ENCODE measurements at regions not wholly inside any gene's neighbourhood (a gene's known extent, or its start where the extent isn't known, plus 50 kb on each side); places are given as distances from the start of the nearest gene placed in this dataset.

DNA sequence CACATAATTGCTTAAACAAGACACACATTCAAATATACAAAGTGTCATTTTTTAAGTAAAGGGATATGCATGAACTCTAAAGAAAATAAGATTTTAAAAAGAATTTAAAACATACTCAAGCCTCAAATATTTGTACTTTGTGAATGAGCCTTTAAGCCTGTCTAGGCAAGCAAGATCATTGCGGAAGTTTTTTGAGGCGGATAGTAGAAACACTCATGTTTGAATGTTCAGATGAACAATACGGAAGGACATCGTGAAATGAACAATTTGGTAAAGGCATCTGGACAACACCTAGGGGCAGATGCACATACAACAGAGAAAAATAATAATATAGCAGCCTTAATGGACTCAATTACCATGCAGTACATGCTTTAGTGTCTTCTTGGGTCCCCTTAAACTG lies 928.9 kb downstream of the TFAP2A start:
- Mint-ChIP-seq H3K36me3 (ENCODE audit: low read depth) (no peaks in the 10 kb centered on the region), H3K27me3 (no peaks in the 10 kb centered on the region), H3K4me3 (no peak overlapping the region), H3K27ac (no peak overlapping the region), H3K4me1 (ENCODE audit: low read depth) (no peaks in the 10 kb centered on the region), H3K9me3 (peaks cover 3% of the 10 kb centered on the region)
- no peak for DNase-seq

DNA sequence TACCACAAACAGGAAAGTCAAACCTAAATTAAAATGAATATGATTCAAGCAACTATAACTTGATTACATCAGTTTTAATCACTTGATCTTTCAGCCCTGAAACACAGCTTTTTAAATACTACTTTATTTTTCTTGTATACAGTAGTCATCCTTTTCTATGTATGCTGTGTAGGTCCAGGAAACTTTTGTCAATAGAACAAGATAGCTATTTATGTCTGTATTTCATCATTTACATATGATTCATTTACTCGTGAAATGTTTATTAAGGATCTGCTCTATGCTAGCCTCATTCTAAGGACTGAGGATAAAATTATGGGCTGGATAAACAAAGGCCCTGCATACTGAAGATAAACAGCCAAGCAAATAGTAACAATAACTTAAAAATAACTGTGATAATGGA lies 930.2 kb downstream of the TFAP2A start:
- Mint-ChIP-seq H3K9me3 (peaks cover 3% of the 10 kb centered on the region), H3K27ac (no peak overlapping the region), H3K27me3 (no peaks in the 10 kb centered on the region), H3K4me3 (no peak overlapping the region), H3K4me1 (ENCODE audit: low read depth) (no peaks in the 10 kb centered on the region), H3K36me3 (ENCODE audit: low read depth) (no peaks in the 10 kb centered on the region)
- DNase-seq, result no peak

DNA sequence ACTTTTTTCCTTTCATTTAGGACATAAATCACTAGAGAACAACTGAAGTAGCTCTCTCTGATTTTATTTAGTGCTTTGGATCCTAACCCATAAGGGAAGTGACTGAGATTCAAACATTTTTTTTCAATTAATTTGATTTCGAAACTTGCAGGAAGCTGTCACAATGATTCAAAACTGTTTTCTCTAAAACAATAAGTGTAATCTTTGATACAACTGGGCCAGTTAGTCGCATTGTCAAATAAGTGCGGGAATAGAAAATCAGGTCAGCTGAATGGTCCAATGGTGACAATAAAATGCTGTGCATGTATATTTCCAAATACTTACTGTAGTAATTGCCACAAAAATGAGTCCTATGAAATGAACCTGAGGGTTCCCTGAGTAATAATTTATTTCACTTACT lies 930.8 kb downstream of the TFAP2A start:
- H3K27ac Mint-ChIP-seq, result no peak overlapping the region
- no peak overlapping the region for H3K4me3 Mint-ChIP-seq
- H3K36me3 Mint-ChIP-seq (ENCODE audit: low read depth), result no peaks in the 10 kb centered on the region
- H3K27me3 Mint-ChIP-seq, result no peaks in the 10 kb centered on the region
- H3K9me3 Mint-ChIP-seq, result peaks cover 3% of the 10 kb centered on the region
- no peak for DNase-seq
- no peaks in the 10 kb centered on the region for H3K4me1 Mint-ChIP-seq (ENCODE audit: low read depth)

DNA sequence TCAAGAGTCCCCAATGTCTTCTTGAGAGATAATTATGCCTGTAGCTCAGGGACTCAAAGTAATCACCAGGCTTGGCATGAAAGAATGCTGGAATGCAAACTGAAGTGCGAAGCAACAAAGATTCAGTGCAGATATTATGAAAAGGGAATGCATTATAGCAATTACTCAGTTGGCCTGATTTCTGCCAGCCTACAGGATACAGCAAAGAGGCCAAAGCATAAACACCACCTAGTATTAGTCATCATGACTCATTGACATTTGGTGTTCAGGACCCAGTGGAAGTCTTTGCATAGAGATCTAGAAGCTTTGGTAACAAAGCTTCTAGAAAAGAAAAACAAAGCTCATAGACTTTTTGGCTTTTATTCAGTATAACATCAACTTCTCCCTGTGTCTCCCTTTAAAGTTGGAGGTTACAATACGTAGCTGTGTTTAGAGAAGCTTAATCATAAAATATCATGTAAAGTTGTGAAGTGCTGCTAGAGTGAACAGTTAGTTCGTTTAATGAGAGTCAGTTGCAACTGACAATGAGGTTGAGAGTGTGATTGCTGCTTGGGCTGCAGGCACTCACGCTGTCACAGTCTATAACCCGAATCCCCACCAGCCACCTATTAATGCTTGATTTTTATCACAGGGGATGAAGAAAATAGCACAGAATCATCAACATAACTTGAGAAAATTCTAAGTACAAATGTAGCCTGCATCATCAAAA lies 932.7 kb downstream of the TFAP2A start:
- no peak overlapping the region for H3K4me3 Mint-ChIP-seq
- no peak overlapping the region for H3K27ac Mint-ChIP-seq
- H3K36me3 Mint-ChIP-seq (ENCODE audit: low read depth), result no peaks in the 10 kb centered on the region
- H3K27me3 Mint-ChIP-seq, result no peaks in the 10 kb centered on the region
- H3K4me1 Mint-ChIP-seq (ENCODE audit: low read depth), result no peaks in the 10 kb centered on the region
- DNase-seq, result no peak
- peaks cover 4% of the 10 kb centered on the region for H3K9me3 Mint-ChIP-seq

DNA sequence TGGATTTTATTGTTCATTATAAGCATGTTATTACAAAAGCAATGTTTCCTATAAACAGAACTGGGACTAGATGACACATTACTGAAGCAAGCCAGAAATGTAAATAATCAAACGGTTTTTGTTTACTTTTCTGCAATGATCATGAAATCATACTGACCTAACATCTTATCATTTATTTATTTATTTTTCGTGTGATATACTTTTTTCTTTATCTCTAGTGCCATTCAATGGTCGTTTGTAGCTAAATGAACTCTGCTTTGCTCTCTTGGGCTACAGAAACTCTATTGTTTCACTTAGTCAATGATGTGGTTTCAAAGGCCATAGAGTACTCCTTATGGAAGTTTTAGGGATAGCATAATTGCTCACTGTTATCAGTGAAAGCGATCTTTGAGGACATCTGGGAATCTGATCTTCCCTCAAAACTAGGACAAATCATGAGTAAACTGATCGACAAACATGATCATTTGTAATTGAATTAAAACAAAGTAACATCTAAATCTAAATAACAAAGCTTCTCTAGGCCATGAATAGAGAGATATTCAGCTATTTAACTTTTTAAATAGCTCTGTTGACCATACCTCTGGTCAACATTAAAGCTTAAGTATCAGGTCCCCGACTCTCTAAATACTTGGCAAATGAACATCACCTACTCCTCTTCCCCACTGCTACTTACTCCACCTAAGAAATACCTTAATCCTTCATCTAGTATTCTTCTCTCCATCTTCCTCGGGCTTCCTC lies 933.4 kb downstream of the TFAP2A start:
- H3K9me3 Mint-ChIP-seq, result peaks cover 4% of the 10 kb centered on the region
- H3K27me3 Mint-ChIP-seq, result no peaks in the 10 kb centered on the region
- H3K4me1 Mint-ChIP-seq (ENCODE audit: low read depth), result no peaks in the 10 kb centered on the region
- H3K4me3 Mint-ChIP-seq, result no peak overlapping the region
- no peak overlapping the region for H3K27ac Mint-ChIP-seq
- DNase-seq, result no peak
- H3K36me3 Mint-ChIP-seq (ENCODE audit: low read depth), result no peaks in the 10 kb centered on the region

DNA sequence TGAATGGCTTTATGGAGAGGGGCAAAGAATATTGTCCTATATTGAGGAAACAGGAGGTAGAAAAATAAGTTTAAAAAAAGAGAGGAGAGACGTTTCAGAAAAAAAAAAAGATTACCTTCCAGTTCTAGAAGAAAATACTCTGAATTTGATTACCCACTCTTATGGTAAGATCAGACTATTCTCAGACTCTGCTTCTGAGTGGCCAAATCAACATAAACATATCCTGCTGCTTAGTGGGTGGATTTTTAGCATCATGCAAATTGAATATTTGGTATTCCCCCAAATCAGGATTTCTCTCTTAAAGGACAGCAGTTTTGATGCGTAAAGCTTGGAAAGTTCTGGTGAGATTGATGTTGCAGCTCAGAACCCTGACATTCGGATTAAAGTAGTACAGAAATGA lies 946.6 kb downstream of the TFAP2A start:
- no peaks in the 10 kb centered on the region for H3K4me1 Mint-ChIP-seq (ENCODE audit: low read depth)
- no peak overlapping the region for H3K4me3 Mint-ChIP-seq
- DNase-seq, result no peak
- H3K36me3 Mint-ChIP-seq (ENCODE audit: low read depth), result no peaks in the 10 kb centered on the region
- peaks cover 2% of the 10 kb centered on the region for H3K9me3 Mint-ChIP-seq
- no peak overlapping the region for H3K27ac Mint-ChIP-seq
- no peaks in the 10 kb centered on the region for H3K27me3 Mint-ChIP-seq

DNA sequence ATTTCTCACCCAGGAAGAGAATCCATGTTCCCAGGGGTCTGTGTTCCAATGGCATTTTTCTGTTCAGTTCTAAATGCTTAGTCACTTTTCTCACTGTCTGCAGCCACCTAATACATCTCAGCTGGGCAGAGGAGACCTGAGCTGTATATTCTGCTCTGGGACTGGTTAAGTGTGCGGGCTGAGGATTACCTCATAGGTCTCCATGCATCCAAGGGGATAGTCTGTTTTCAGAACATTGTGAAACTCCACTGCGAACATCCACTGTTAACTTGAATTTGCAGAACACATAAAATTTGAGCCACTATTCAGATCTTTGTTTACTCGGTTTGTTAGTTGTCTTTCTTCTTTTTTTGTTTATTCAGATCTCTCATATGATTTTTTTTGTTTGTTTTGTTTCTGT lies 947.1 kb downstream of the TFAP2A start:
- Mint-ChIP-seq H3K4me1 (ENCODE audit: low read depth) (no peaks in the 10 kb centered on the region), H3K4me3 (no peak overlapping the region)

DNA sequence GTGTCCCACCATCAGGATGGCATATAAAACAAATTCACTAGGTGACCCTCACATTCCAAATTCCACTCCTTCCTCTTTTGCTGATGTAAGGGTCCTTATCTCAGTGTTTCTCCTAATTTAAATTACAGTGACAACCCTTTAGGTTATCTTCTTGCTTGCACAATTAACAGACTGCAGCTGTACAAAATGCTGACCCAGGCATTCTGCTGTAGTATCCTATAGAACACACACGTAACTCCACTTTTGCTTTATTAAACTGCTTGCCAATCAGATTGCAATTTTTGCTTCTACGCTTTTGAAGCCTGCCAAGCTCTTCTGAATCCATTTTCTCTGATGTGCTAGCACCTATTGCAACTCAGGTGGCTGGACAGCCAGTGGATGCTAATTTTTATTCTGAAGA lies 950.3 kb downstream of the TFAP2A start:
- no peak for DNase-seq
- Mint-ChIP-seq H3K9me3 (peaks cover 2% of the 10 kb centered on the region), H3K4me3 (no peak overlapping the region), H3K36me3 (ENCODE audit: low read depth) (no peaks in the 10 kb centered on the region), H3K4me1 (ENCODE audit: low read depth) (no peaks in the 10 kb centered on the region), H3K27me3 (no peaks in the 10 kb centered on the region), H3K27ac (no peak overlapping the region)

More for the DNA sequence above, 947.1 kb downstream of the TFAP2A start:
- H3K27me3 Mint-ChIP-seq, result no peaks in the 10 kb centered on the region
- no peak overlapping the region for H3K27ac Mint-ChIP-seq
- no peaks in the 10 kb centered on the region for H3K36me3 Mint-ChIP-seq (ENCODE audit: low read depth)
- DNase-seq, result no peak
- H3K9me3 Mint-ChIP-seq, result peaks cover 2% of the 10 kb centered on the region

DNA sequence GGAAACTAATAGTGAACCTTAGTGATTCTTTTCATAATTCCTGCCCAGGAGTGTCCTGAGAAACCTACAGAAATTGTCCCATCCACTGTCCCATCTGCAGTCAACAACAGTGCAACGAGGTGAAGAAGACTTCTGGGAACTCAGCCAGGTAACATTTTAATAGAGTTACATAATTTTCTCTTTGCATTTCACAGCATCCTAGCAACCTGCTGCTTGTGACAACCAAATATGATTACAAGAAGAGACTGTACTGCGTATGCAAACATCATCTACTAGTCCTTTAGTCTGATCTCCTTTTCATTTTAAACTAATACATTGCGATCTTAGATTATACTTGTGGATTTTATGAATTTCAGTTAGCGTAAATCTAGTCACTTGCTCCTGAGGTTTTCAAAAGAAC lies 951.6 kb downstream of the TFAP2A start:
- Mint-ChIP-seq H3K9me3 (peaks cover 2% of the 10 kb centered on the region), H3K4me3 (no peak overlapping the region)
- DNase-seq, result no peak

DNA sequence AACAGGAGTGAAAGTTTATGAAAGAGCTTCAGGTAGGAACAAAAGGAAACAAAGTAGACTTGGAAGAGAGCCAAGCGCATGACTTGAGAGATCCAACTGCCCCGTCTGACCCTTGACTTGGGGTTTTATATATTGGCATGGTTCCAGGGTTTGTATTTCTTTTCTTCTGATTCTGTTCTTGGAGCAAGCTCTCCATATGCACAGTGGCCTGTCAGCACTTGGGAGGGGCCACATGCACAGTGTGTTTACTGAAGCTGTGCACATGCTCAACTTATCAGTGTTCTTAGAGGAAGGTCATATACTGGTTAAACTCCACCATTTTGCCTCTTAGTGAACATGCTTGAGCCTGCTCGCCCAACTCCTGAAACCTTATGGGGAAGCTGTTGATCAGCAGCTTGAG lies 953.7 kb downstream of the TFAP2A start:
- no peak overlapping the region for H3K4me3 Mint-ChIP-seq
- no peaks in the 10 kb centered on the region for H3K4me1 Mint-ChIP-seq (ENCODE audit: low read depth)
- H3K36me3 Mint-ChIP-seq (ENCODE audit: low read depth), result no peaks in the 10 kb centered on the region
- no peak overlapping the region for H3K27ac Mint-ChIP-seq
- DNase-seq, result no peak
- H3K9me3 Mint-ChIP-seq, result no peaks in the 10 kb centered on the region
- H3K27me3 Mint-ChIP-seq, result no peaks in the 10 kb centered on the region

More for the DNA sequence above, 951.6 kb downstream of the TFAP2A start:
- Mint-ChIP-seq H3K27ac (no peak overlapping the region), H3K4me1 (ENCODE audit: low read depth) (no peaks in the 10 kb centered on the region), H3K27me3 (no peaks in the 10 kb centered on the region), H3K36me3 (ENCODE audit: low read depth) (no peaks in the 10 kb centered on the region)

DNA sequence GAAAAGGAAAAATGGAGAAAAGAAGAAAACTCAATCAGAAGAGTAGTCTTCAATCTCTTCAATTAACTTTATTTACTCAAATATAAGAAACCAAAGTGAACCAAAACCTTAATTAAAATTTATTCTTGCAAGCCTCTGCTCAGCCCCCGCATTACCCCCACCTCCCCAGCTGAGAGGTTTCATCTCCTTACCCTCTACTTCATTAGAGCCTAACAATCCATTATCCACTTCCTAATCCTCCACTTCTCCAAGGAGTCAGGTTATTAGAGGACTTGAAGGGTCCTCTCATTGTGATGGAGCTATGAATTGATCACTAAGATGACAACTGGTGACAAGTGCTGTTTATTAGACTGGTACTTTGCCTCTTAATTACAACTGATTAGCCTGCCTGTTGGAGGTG lies 956.5 kb downstream of the TFAP2A start:
- Mint-ChIP-seq H3K36me3 (ENCODE audit: low read depth) (no peaks in the 10 kb centered on the region), H3K4me3 (no peak overlapping the region), H3K27ac (no peak overlapping the region), H3K27me3 (no peaks in the 10 kb centered on the region), H3K4me1 (ENCODE audit: low read depth) (no peaks in the 10 kb centered on the region), H3K9me3 (no peaks in the 10 kb centered on the region)
- no peak for DNase-seq

DNA sequence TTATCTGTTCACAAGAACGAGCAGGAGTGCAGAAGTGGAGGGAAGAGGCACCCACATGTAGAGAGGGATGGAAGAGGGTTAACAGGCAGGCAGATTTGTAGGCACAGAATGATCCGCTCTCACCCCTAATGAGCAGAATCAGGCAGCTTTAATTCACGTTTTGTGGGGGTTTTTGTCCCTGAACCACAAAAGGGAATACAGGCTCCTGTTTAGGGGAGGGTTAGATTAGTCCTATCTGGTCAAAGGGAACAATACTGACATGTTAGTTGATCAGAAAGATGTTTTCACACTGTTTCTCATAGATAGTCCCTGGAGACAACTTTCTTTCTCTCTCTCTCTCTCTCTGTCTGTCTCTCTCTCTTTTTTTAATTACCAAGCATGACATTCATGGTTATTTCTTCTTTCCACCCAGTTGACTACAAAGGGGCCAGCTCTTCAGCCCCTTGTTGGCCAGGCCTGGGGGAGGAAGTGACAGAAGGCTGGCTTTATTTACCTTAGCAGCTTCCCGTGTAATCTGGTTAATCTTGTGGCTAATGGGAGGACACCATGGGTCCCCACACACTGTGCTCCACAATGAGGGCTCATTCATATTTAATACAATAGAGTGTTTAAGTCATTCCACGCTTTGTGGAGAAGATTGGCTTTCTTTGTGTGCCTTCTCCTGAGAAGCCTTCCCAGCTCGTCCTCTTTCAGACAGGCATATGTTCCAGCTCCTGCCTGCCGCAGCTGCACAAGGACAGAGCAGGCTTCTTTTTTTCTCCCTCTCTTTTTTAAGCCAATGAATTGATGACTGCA lies 958.8 kb downstream of the TFAP2A start:
- no peaks in the 10 kb centered on the region for H3K4me1 Mint-ChIP-seq (ENCODE audit: low read depth)
- no peaks in the 10 kb centered on the region for H3K9me3 Mint-ChIP-seq
- H3K27ac Mint-ChIP-seq, result no peak overlapping the region
- no peaks in the 10 kb centered on the region for H3K27me3 Mint-ChIP-seq
- no peak for DNase-seq
- no peak overlapping the region for H3K4me3 Mint-ChIP-seq
- H3K36me3 Mint-ChIP-seq (ENCODE audit: low read depth), result no peaks in the 10 kb centered on the region

DNA sequence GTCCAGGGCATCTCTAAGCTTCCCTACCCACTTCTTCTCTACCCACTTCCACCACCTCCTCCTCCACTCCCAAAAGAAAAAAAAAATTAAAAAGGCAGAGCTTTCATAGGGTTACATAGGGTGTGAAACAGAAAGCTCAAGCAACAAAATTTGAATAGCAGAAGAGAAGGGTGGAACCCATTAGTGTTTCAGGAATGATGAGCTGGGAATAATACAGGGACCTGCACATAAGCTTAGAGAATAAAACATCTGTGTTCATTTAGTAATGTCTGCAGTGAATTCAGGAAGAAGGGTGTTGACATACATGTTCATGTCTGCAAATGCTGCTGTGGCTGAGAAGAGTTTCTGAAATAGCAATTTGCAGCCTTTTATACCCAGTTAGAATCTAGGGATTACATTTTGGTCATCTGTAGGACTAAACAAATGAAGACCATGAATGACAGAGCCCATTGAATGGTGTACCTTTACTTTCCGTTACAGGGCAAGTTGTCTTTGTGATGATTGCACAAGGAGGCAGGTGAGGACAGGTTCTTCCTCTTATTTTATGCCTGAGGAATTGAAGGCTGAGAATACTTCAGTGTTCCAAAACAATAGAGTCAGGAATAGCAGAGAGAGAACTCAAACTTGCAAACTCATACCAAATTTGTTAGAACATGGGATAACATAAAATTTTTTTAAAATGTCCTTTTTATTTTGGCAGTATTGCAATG lies 975.1 kb downstream of the TFAP2A start:
- DNase-seq, result no peak
- H3K4me3 Mint-ChIP-seq, result no peak overlapping the region
- no peaks in the 10 kb centered on the region for H3K27me3 Mint-ChIP-seq
- no peak overlapping the region for H3K27ac Mint-ChIP-seq
- H3K4me1 Mint-ChIP-seq (ENCODE audit: low read depth), result no peaks in the 10 kb centered on the region
- peaks cover 7% of the 10 kb centered on the region for H3K9me3 Mint-ChIP-seq
- H3K36me3 Mint-ChIP-seq (ENCODE audit: low read depth), result no peaks in the 10 kb centered on the region

DNA sequence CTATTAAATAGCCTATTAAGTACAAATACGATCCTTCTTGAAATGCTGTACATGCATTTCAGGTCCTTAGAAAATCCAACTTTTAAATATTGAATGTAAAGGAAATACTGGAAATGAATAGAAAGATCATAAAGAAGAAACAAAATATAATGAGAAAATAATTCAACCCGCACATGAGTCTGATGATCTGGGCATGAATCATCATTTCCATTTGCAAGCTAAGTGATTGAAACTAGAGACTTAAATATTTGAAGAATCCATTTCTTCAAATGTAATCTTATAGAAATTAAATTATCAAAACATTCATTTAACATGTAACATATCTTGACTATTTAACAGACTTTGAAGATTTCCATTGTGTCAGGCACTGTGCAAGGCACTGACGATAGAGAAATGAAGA lies 977.0 kb downstream of the TFAP2A start:
- Mint-ChIP-seq H3K4me3 (no peak overlapping the region), H3K27ac (no peak overlapping the region), H3K9me3 (peaks cover 2% of the 10 kb centered on the region), H3K27me3 (no peaks in the 10 kb centered on the region), H3K4me1 (ENCODE audit: low read depth) (no peaks in the 10 kb centered on the region), H3K36me3 (ENCODE audit: low read depth) (no peaks in the 10 kb centered on the region)
- DNase-seq, result no peak

All from activated T-cell treated with anti-CD3 and anti-CD28 coated beads, Interleukin-2, amount 50 U/mL, for 24 hours (primary cell).